ENCODE measurements at regions not wholly inside any gene's neighbourhood (a gene's known extent, or its start where the extent isn't known, plus 50 kb on each side); places are given as distances from the start of the nearest gene placed in this dataset.

DNA sequence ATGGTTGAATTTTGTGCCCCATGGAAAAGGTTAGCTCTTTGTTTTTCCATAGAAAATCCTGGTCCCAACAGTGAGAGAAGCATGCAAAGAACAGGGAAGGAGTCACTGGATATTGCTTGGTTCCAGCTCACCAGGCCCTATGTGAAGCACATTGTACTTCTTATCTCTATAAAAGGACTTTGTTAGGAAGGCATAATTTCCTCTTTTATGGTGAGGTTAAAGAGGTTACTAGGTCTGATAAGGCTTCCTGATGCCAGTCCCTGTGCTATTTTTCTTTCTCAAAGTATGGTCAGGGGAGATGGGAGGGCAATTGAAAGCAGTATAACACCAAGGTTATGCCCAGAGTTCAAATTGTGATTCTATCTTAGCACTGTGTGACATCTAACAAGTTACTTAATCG lies 162.6 kb downstream of the KIF18A start:
- Histone ChIP-seq H2BK5ac (ENCODE audit: low read depth, low read length, poor library complexity) (no peak overlapping the region), H4K12ac (ENCODE audit: low read depth, low read length) (no peak overlapping the region), H3K14ac (ENCODE audit: low read length) (no peak overlapping the region), H3K4me1 (ENCODE audit: control insufficient read depth in 1 of 2, insufficient read depth in 2 of 2, low read length in 2 of 2) (no peaks in the 10 kb centered on the region), H3K9me3 (ENCODE audit: insufficient read depth, low read depth, low read length) (no peaks in the 10 kb centered on the region), H3K4ac (ENCODE audit: low read depth, low read length) (no peak overlapping the region), H3K27me3 (ENCODE audit: insufficient read depth, low read length) (no peaks in the 10 kb centered on the region), H3K79me2 (ENCODE audit: control insufficient read depth, insufficient read depth, low read length, poor library complexity) (no peaks in the 10 kb centered on the region), H3K18ac (ENCODE audit: low read length) (no peak overlapping the region), H2BK120ac (ENCODE audit: insufficient read depth, low read length, poor library complexity) (no peak overlapping the region), H3K27ac (ENCODE audit: low read depth, low read length) (no peak overlapping the region), H3K4me3 (ENCODE audit: low read depth, low read length) (no peak overlapping the region), H3K36me3 (ENCODE audit: control insufficient read depth in 1 of 2, insufficient read depth in 2 of 2, low read length in 2 of 2) (no peaks in the 10 kb centered on the region), H3K23ac (ENCODE audit: low read length) (no peak overlapping the region), H3K4me2 (ENCODE audit: low read length) (no peak overlapping the region), H2AFZ (ENCODE audit: insufficient read depth, low read length, poor library complexity) (no peak overlapping the region), H2BK12ac (ENCODE audit: low read length) (no peak overlapping the region), H3K79me1 (ENCODE audit: low read length) (no peaks in the 10 kb centered on the region), H2AK5ac (ENCODE audit: low read length) (no peak overlapping the region), H4K91ac (ENCODE audit: low read depth, low read length) (no peak overlapping the region), H3K9ac (ENCODE audit: low read length) (no peak overlapping the region), H4K8ac (ENCODE audit: low read depth, low read length) (no peak overlapping the region)
- DNase-seq, result no peak
- WGBS (ENCODE audit: extremely low coverage, insufficient coverage, insufficient read length), result no CpG with 5 or more reads among the region's 1 CpG

DNA sequence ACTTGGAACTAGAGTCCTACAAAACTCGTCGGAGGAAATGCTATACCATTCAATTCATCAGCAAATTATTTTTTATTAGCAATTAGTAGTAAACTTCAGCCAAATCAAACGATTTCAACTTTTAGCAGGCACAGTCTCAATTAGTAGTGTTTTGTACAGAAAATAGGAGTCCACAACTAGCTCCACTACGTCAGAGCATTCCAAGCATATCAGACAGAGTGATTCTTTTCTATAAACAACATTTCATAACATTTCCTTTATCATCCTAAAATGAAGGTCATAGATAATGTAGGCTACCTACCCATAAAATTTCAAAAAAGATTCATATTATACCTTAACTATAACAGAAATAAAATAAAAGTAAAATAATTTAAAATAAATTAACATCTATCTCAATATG lies 169.9 kb downstream of the KIF18A start:
- Histone ChIP-seq H4K91ac (ENCODE audit: low read depth, low read length) (no peak overlapping the region), H3K18ac (ENCODE audit: low read length) (no peak overlapping the region), H3K79me1 (ENCODE audit: low read length) (peaks cover 2% of the 10 kb centered on the region), H3K27ac (ENCODE audit: low read depth, low read length) (no peak overlapping the region), H2BK120ac (ENCODE audit: insufficient read depth, low read length, poor library complexity) (no peak overlapping the region), H3K79me2 (ENCODE audit: control insufficient read depth, insufficient read depth, low read length, poor library complexity) (no peaks in the 10 kb centered on the region), H2BK5ac (ENCODE audit: low read depth, low read length, poor library complexity) (no peak overlapping the region), H2AFZ (ENCODE audit: insufficient read depth, low read length, poor library complexity) (no peak overlapping the region), H3K4me2 (ENCODE audit: low read length) (no peak overlapping the region), H4K12ac (ENCODE audit: low read depth, low read length) (no peak overlapping the region), H3K4ac (ENCODE audit: low read depth, low read length) (no peak overlapping the region), H3K14ac (ENCODE audit: low read length) (no peak overlapping the region), H3K27me3 (ENCODE audit: insufficient read depth, low read length) (no peaks in the 10 kb centered on the region), H4K8ac (ENCODE audit: low read depth, low read length) (no peak overlapping the region), H3K4me1 (ENCODE audit: control insufficient read depth in 1 of 2, insufficient read depth in 2 of 2, low read length in 2 of 2) (peaks cover 3 to 9% of the 10 kb centered on the region in 2 experiments), H3K4me3 (ENCODE audit: low read depth, low read length) (no peak overlapping the region), H3K23ac (ENCODE audit: low read length) (no peak overlapping the region), H2AK5ac (ENCODE audit: low read length) (no peak overlapping the region), H2BK12ac (ENCODE audit: low read length) (no peak overlapping the region), H3K9ac (ENCODE audit: low read length) (no peak overlapping the region), H3K36me3 (ENCODE audit: control insufficient read depth in 1 of 2, insufficient read depth in 2 of 2, low read length in 2 of 2) (no peaks in the 10 kb centered on the region), H3K9me3 (ENCODE audit: insufficient read depth, low read depth, low read length) (peaks cover 2% of the 10 kb centered on the region)
- WGBS (ENCODE audit: extremely low coverage, insufficient coverage, insufficient read length), result no CpG with 5 or more reads among the region's 4 CpGs
- DNase-seq, result peak in 1 of 2 donors; percentile 15

DNA sequence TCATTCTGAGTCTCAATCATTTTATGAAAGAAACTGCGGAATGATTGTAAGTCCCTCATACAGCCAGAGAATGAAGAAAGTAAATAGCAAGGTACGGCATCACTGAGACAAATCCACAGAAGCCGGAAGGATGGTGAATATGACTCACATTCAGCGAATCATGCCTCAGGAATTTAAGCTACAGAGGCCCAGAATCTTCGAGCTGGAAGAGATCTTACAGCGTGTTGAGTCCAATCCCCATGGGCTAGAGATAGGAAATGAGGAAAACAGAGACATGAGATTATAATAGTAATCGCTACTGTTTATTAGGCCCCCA lies 173.2 kb downstream of the KIF18A start:
- WGBS (ENCODE audit: extremely low coverage, insufficient coverage, insufficient read length), result no CpG with 5 or more reads among the region's 7 CpGs
- H2BK5ac ChIP-seq (ENCODE audit: low read depth, low read length, poor library complexity), result no peak overlapping the region
- no peaks in the 10 kb centered on the region for H3K79me2 ChIP-seq (ENCODE audit: control insufficient read depth, insufficient read depth, low read length, poor library complexity)
- no peak overlapping the region for H4K91ac ChIP-seq (ENCODE audit: low read depth, low read length)
- H3K4me1 ChIP-seq (ENCODE audit: control insufficient read depth in 1 of 2, insufficient read depth in 2 of 2, low read length in 2 of 2), result peaks cover 3 to 9% of the 10 kb centered on the region in 2 experiments
- H2AFZ ChIP-seq (ENCODE audit: insufficient read depth, low read length, poor library complexity), result no peak overlapping the region
- H2BK12ac ChIP-seq (ENCODE audit: low read length), result no peak overlapping the region
- no peak overlapping the region for H3K18ac ChIP-seq (ENCODE audit: low read length)
- no peak overlapping the region for H3K9ac ChIP-seq (ENCODE audit: low read length)
- no peak overlapping the region for H4K12ac ChIP-seq (ENCODE audit: low read depth, low read length)
- no peak overlapping the region for H3K4ac ChIP-seq (ENCODE audit: low read depth, low read length)
- H3K36me3 ChIP-seq (ENCODE audit: control insufficient read depth in 1 of 2, insufficient read depth in 2 of 2, low read length in 2 of 2), result no peaks in the 10 kb centered on the region
- H3K23ac ChIP-seq (ENCODE audit: low read length), result no peak overlapping the region
- peaks cover 2% of the 10 kb centered on the region for H3K79me1 ChIP-seq (ENCODE audit: low read length)
- peak overlapping the region; percentile 68 for H3K27ac ChIP-seq (ENCODE audit: low read depth, low read length)
- no peaks in the 10 kb centered on the region for H3K27me3 ChIP-seq (ENCODE audit: insufficient read depth, low read length)
- no peak overlapping the region for H4K8ac ChIP-seq (ENCODE audit: low read depth, low read length)
- no peak overlapping the region for H2BK120ac ChIP-seq (ENCODE audit: insufficient read depth, low read length, poor library complexity)
- H3K4me2 ChIP-seq (ENCODE audit: low read length), result no peak overlapping the region
- peaks cover 2% of the 10 kb centered on the region for H3K9me3 ChIP-seq (ENCODE audit: insufficient read depth, low read depth, low read length)
- H3K14ac ChIP-seq (ENCODE audit: low read length), result no peak overlapping the region
- H2AK5ac ChIP-seq (ENCODE audit: low read length), result no peak overlapping the region
- H3K4me3 ChIP-seq (ENCODE audit: low read depth, low read length), result no peak overlapping the region
- DNase-seq, result peak; percentile 64 to 85

- peaks cover 2% of the 10 kb centered on the region for H3K9me3 ChIP-seq (ENCODE audit: insufficient read depth, low read depth, low read length)
- no peak overlapping the region for H3K4me2 ChIP-seq (ENCODE audit: low read length)
- no peak overlapping the region for H3K23ac ChIP-seq (ENCODE audit: low read length)
- no peak overlapping the region for H2BK5ac ChIP-seq (ENCODE audit: low read depth, low read length, poor library complexity)
- H3K4me3 ChIP-seq (ENCODE audit: low read depth, low read length), result no peak overlapping the region
- no peak overlapping the region for H3K14ac ChIP-seq (ENCODE audit: low read length)
- WGBS (ENCODE audit: extremely low coverage, insufficient coverage, insufficient read length), result no CpG with 5 or more reads among the region's 13 CpGs
- H3K27me3 ChIP-seq (ENCODE audit: insufficient read depth, low read length), result no peaks in the 10 kb centered on the region
- DNase-seq, result no peak
- H3K18ac ChIP-seq (ENCODE audit: low read length), result no peak overlapping the region
- peaks cover 3 to 9% of the 10 kb centered on the region in 2 experiments for H3K4me1 ChIP-seq (ENCODE audit: control insufficient read depth in 1 of 2, insufficient read depth in 2 of 2, low read length in 2 of 2)
- no peak overlapping the region for H3K4ac ChIP-seq (ENCODE audit: low read depth, low read length)
- no peak overlapping the region for H2AFZ ChIP-seq (ENCODE audit: insufficient read depth, low read length, poor library complexity)
- no peak overlapping the region for H2BK12ac ChIP-seq (ENCODE audit: low read length)
- no peak overlapping the region for H2AK5ac ChIP-seq (ENCODE audit: low read length)
- peak overlapping the region; percentile 68 for H3K27ac ChIP-seq (ENCODE audit: low read depth, low read length)
- H3K36me3 ChIP-seq (ENCODE audit: control insufficient read depth in 1 of 2, insufficient read depth in 2 of 2, low read length in 2 of 2), result no peaks in the 10 kb centered on the region
- H4K12ac ChIP-seq (ENCODE audit: low read depth, low read length), result no peak overlapping the region
- no peak overlapping the region for H2BK120ac ChIP-seq (ENCODE audit: insufficient read depth, low read length, poor library complexity)
- peaks cover 2% of the 10 kb centered on the region for H3K79me1 ChIP-seq (ENCODE audit: low read length)
- no peak overlapping the region for H4K8ac ChIP-seq (ENCODE audit: low read depth, low read length)
- no peak overlapping the region for H3K9ac ChIP-seq (ENCODE audit: low read length)
- H4K91ac ChIP-seq (ENCODE audit: low read depth, low read length), result no peak overlapping the region
- H3K79me2 ChIP-seq (ENCODE audit: control insufficient read depth, insufficient read depth, low read length, poor library complexity), result no peaks in the 10 kb centered on the region
Observed at GRCh38 chr11:27933992-27934829, 173.7 kb downstream of the KIF18A start.

Data from trophoblast cell (in vitro differentiated cells and primary cell).